Adrenal gland (tissue), 9 donors: ENCODE measurements at regions not wholly inside any gene's neighbourhood (a gene's known extent, or its start where the extent isn't known, plus 50 kb on each side); places are given as distances from the start of the nearest gene placed in this dataset.
A peak's percentile ranks its signal among the peaks of the same experiment; 100 is the strongest.

ENCODE experiments used
- DNase-seq, 7 donors: peaks; one replicate each; pipeline ENCODE4 v3.0.0-alpha.2; 2019 to 2020
- H3K27ac ChIP-seq, 5 donors: fragments of 200-600 bp; sonication (generic) in 4 of 5; 1 replicate in 3 of 5; 2 replicates in 2 of 5; pipeline versions ENCODE4 v1.5.1 to v1.8.0; 2016 to 2020; ENCODE audit warnings: mild to moderate bottlenecking in 1 of 5
- H3K27me3 ChIP-seq: fragments of 200-600 bp; 2 replicates; pipeline ENCODE4 v1.8.0; 2021
- H3K36me3 ChIP-seq, 2 donors: fragments of 200-600 bp; replicated peaks in 1 of 2; 1 replicate in 1 of 2; 2 replicates in 1 of 2; pipeline versions ENCODE4 v1.5.1 to v1.8.0; 2018 to 2022
- H3K4me1 ChIP-seq, 2 donors: fragments of 200-600 bp; replicated peaks in 1 of 2; 1 replicate in 1 of 2; 2 replicates in 1 of 2; pipeline versions ENCODE4 v1.5.1 to v1.8.0; 2018 to 2021
- H3K4me3 ChIP-seq, 4 donors: fragments of 200-600 bp; sonication (generic) in 3 of 4; one replicate each; pipeline ENCODE4 v1.5.1; 2016 to 2018
- H3K9me3 ChIP-seq, 3 donors: fragments of 200-600 bp; sonication (generic) in 1 of 3; replicated peaks in 1 of 3; 1 replicate in 2 of 3; 2 replicates in 1 of 3; pipeline versions ENCODE4 v1.5.1 to v1.8.0; 2016 to 2021
- POLR2A ChIP-seq, 2 donors: fragments of 450-650 bp; IDR thresholded peaks; one replicate each; pipeline ENCODE4 v1.6.1; 2017; ENCODE audit warnings: antibody characterized with exemption in 2 of 2, mild to moderate bottlenecking in 2 of 2, moderate library complexity in 1 of 2
- WGBS, 4 donors: extraction: QIAGEN DNeasy Blood & Tissue Kit in 2 of 4; methylation state at CpG; one replicate each; pipeline versions ENCODE4 v1.1.5 to v1.1.7; 2013 to 2017; 5-methylcytosine and 5-hydroxymethylcytosine counted together
- intact Hi-C, 2 donors: fragments of 100-400 bp; cut with DNase I; formaldehyde crosslinking; loops; one replicate each; pipeline versions ENCODE4 v1.14.1 to v1.15.0; 2022 to 2023
- TF ChIP-seq, protein P1 (sequence below), 6 experiments: fragments of 450-650 bp in 4 of 6; fragments of 200-600 bp in 2 of 6; sonication (generic) in 1 of 6; IDR thresholded peaks; 1 replicate in 5 of 6; 2 replicates in 1 of 6; pipeline versions ENCODE4 v1.5.1 to v1.8.0; 2016 to 2021; ENCODE audit warnings: antibody characterized with exemption in 6 of 6, mild to moderate bottlenecking in 2 of 6, moderate library complexity in 1 of 6
- donor health status: healthy with polysubstance abuse.
- donor health status: Bipolar disorder and iron deficiency.
- donor health status: DM: yes; HTN: yes; CAD: no.
- donor health status: DM: no; HTN: no; CAD: no.
- donor health status: DM: no; HTN: no; CAD: no.

DNA sequence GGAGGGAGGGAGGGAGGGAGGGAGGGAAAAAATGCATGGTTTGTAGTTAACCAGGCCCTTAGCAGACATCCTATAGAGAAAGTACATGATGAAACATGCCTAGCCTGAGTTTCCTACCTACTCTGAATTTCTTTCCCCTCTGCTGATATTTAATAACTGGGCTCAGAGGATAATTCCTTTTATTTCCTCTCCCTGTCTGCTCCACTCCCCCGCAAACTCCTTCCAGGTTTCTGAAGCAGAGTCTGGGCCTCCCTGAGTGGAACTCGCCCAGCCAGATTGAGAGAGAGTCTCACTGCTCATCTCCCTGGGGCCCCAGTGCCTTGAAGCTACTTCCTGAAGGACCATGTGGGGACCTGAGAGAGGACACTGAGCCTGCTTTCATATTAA is 111.9 kb upstream of the SLC44A3 start:
- intact Hi-C loops: no loop called here

DNA sequence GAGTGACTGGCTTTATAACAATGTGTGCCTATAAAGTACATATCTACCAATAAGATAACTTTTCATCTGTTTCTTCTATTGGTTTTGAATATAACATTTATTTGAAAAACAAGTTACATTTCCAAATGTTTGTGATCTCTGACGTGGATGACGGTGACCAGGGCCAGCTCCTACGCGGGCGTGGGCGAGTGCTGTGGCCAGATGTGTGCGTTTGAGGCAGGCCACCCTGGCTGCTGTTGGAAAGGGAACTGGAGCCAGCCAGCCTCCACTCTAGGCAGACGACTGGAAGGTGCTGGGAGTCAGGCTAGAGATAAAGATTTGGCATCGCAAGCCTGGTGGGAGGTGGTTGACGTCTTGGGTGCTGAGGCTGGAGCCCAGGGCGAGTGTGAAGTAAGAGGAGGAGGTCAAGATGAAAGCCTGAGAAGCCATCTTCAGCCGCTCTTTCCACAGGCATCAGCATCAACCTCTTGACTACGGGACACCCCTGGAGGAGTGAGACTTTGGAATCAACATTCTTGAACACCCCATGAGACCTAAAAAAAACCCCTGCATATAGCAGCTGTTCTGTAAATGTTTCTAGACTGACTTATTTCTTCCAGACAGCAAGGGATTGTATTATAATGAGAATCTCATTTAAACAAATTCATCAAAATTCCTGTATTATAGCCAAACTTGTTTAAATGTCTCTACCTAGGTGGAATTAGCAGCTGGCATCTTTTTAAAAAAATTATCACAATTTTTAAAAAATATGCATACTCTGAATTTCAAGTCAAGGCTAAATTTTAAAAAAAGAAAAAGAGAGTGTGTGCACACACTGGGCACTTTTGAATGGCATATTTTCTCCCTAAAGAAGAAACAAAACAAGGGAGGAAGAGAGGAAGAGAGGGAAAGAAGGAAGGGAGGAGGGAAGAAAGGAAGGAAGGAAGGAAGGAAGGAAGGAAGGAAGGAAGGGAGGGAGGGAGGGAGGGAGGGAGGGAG is 112.5 kb upstream of the SLC44A3 start:
- intact Hi-C loops: no loop called here
- 74 to 83% (median 76%) methylated on average over 13 of the region's 13 CpGs for WGBS, 4 donors
- peaks cover 0 to under 1% of the 10 kb centered on the region in 2 donors for H3K4me1 ChIP-seq
- DNase-seq: peak in 1 of 7 donors; percentile 10
- H3K9me3 ChIP-seq: no peaks in the 10 kb centered on the region
- no peak for TF ChIP-seq POLR2A (IDR thresholded peaks at IDR 0.05)
- TF ChIP-seq, protein P1, sequence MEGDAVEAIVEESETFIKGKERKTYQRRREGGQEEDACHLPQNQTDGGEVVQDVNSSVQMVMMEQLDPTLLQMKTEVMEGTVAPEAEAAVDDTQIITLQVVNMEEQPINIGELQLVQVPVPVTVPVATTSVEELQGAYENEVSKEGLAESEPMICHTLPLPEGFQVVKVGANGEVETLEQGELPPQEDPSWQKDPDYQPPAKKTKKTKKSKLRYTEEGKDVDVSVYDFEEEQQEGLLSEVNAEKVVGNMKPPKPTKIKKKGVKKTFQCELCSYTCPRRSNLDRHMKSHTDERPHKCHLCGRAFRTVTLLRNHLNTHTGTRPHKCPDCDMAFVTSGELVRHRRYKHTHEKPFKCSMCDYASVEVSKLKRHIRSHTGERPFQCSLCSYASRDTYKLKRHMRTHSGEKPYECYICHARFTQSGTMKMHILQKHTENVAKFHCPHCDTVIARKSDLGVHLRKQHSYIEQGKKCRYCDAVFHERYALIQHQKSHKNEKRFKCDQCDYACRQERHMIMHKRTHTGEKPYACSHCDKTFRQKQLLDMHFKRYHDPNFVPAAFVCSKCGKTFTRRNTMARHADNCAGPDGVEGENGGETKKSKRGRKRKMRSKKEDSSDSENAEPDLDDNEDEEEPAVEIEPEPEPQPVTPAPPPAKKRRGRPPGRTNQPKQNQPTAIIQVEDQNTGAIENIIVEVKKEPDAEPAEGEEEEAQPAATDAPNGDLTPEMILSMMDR (IDR thresholded peaks at IDR 0.05): no peak
- H3K27ac ChIP-seq: no peak overlapping the region
- no peaks in the 10 kb centered on the region for H3K27me3 ChIP-seq
- no peaks in the 10 kb centered on the region for H3K36me3 ChIP-seq
- H3K4me3 ChIP-seq: no peak overlapping the region

More for the DNA sequence above, 111.9 kb upstream of the SLC44A3 start:
- Histone ChIP-seq H3K27ac (no peak overlapping the region), H3K4me1 (no peaks in the 10 kb centered on the region), H3K27me3 (no peaks in the 10 kb centered on the region), H3K36me3 (no peaks in the 10 kb centered on the region), H3K4me3 (no peak overlapping the region), H3K9me3 (no peaks in the 10 kb centered on the region)
- WGBS, 4 donors: 88 to 97% (median 96%) methylated on average over 2 of the region's 2 CpGs
- no peak for DNase-seq
- no peak for TF ChIP-seq POLR2A (IDR thresholded peaks at IDR 0.05)
- TF ChIP-seq, protein P1 (IDR thresholded peaks at IDR 0.05): no peak

DNA sequence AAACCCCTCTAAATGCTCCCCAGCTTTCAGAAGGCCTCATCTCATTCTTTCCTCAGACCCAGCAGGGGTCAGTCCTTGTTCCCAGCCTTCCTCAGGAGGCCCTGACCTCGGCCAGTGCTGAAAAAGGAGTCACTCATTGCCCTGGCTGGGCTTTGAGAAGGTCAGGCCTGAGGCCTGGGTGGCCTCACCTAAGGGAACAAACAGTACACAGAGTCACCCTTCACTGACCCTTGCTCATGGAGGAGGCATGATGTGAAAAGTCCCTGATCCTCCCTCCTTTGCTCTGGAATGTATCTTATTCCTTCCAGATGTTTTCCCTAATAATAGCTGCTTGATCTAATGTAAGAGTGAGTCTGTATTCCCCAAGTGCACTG is 117.7 kb upstream of the SLC44A3 start:
- Histone ChIP-seq H3K27ac (peak overlapping the region; percentile 6 to 83 (median 47)), H3K4me1 (peaks cover 15 to 29% of the 10 kb centered on the region in 2 donors), H3K27me3 (no peaks in the 10 kb centered on the region), H3K36me3 (no peaks in the 10 kb centered on the region), H3K9me3 (no peaks in the 10 kb centered on the region), H3K4me3 (no peak overlapping the region)
- intact Hi-C loops: no loop called here
- DNase-seq: peak in 5 of 7 donors; percentile 29 to 65 (median 40)
- 0 to 46% (median 19%) methylated on average over 1 of the region's 1 CpG for WGBS, 4 donors
- TF ChIP-seq POLR2A (IDR thresholded peaks at IDR 0.05): no peak
- TF ChIP-seq, protein P1 (IDR thresholded peaks at IDR 0.05): no peak

DNA sequence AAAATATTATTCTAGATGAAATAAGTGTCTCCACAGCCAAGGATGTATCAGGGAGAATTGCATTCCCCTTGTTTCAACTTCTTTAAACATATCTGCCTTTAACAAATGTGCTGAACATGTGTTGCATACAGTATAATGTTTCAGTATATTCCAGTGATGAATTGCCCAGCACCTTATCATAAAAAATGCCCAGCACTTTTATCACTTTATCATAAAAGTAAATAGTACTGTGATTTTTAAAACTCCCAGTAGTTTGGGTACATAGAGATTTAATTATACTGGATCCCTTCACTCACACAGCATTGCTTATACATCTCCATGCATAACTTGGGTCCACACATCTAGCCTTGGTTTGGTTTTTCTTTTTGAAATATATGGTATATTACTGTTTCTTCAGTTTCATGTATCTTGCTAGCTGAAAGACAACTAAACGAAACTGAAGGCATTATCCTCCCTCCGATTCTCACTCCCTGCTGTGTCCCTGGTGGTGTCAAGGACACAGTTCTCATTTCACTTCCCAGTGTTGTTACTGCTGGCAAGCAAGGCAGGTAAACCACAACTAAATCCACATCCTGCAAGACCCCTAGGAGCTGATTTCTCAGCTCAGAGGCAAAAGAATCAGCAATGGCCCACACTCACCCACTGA is 118.2 kb upstream of the SLC44A3 start:
- TF ChIP-seq, protein P1 (IDR thresholded peaks at IDR 0.05): no peak
- TF ChIP-seq POLR2A (IDR thresholded peaks at IDR 0.05): no peak
- Histone ChIP-seq H3K4me3 (no peak overlapping the region), H3K27ac (peak overlapping the region; percentile 6 to 83 (median 47)), H3K27me3 (no peaks in the 10 kb centered on the region), H3K4me1 (peaks cover 15 to 29% of the 10 kb centered on the region in 2 donors), H3K9me3 (no peaks in the 10 kb centered on the region), H3K36me3 (no peaks in the 10 kb centered on the region)
- DNase-seq: peak in 2 of 7 donors; percentile 35 to 44
- WGBS, 4 donors: 22 to 52% (median 35%) methylated on average over 2 of the region's 2 CpGs
- intact Hi-C loops: no loop called here
